Fibroblast of mammary gland (primary cell): ENCODE measurements at regions not wholly inside any gene's neighbourhood (a gene's known extent, or its start where the extent isn't known, plus 50 kb on each side); places are given as distances from the start of the nearest gene placed in this dataset.

ENCODE experiments used
- DNase-seq: peaks from one replicate; pipeline ENCODE4 v3.0.0-alpha.2; 2010; ENCODE audit warnings: low read depth
- H3K4me3 ChIP-seq: 2 replicates; pipeline ENCODE4 v1.5.1; 2011; ENCODE audit warnings: low read depth, mild to moderate bottlenecking, low read length, moderate library complexity; ENCODE audit not compliant: control insufficient read depth
- TF ChIP-seq, protein P1 (sequence below): conservative IDR thresholded peaks from 2 replicates; pipeline ENCODE4 v1.5.1; 2011; ENCODE audit warnings: low read depth, low read length, inconsistent platforms; ENCODE audit not compliant: control insufficient read depth, insufficient read depth

DNA sequence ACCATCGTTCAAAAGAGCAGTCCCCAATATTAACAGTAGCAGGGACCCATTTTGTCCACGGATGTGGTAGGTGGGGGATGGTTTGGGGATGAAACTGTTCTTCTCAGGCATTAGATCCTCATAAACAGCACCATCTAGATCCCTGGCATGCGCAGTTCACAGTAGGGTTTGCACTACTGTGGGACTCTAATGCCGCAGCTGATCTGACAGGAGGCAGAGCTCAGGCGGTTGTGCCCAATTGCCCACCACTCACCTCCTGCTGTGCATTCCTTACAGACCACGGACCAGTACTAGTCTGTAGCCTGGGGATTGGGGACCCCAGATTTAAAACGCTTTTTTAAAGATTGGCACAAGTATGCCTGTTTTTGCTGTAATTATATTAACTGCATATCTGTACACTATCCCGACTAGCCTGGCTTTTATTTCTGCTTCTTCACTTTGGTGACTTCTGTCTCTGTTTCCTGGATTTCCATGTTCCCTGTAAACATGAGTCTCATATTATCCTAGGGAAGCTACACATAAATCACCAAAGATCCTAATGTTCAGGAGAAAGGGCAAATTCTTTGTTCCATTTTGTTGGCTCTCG is 163.3 kb upstream of the AKR1E2 start:
- TF ChIP-seq, protein P1, sequence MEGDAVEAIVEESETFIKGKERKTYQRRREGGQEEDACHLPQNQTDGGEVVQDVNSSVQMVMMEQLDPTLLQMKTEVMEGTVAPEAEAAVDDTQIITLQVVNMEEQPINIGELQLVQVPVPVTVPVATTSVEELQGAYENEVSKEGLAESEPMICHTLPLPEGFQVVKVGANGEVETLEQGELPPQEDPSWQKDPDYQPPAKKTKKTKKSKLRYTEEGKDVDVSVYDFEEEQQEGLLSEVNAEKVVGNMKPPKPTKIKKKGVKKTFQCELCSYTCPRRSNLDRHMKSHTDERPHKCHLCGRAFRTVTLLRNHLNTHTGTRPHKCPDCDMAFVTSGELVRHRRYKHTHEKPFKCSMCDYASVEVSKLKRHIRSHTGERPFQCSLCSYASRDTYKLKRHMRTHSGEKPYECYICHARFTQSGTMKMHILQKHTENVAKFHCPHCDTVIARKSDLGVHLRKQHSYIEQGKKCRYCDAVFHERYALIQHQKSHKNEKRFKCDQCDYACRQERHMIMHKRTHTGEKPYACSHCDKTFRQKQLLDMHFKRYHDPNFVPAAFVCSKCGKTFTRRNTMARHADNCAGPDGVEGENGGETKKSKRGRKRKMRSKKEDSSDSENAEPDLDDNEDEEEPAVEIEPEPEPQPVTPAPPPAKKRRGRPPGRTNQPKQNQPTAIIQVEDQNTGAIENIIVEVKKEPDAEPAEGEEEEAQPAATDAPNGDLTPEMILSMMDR = no peak
- peak; percentile 59 for DNase-seq
- H3K4me3 ChIP-seq = no peak overlapping the region

- DNase-seq = peak; percentile 75
- TF ChIP-seq, protein P1 = no peak
- no peak overlapping the region for H3K4me3 ChIP-seq
Measured at GRCh38 chr10:4661511-4662255, 164.3 kb upstream of the AKR1E2 start.

DNA sequence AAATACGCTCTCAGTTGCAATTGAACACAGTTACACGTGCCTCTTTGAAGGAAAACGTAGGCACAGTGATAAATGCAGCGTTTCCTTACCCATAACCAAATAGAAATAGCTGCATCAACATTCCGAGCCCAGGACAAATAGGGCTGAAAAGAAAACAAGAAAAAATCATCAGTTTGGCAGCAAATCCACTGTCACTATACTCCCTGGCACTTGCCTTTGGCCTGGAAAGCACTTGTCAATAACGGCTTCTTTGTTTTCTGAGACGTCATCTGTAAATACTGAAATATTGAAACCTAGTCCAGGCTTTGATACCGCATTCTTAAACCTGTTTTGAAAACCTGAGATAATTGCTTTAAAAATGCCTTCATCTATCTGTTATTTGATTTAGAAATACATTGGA is 167.2 kb upstream of the AKR1E2 start:
- no peak overlapping the region for H3K4me3 ChIP-seq
- TF ChIP-seq, protein P1 = no peak
- DNase-seq = no peak

DNA sequence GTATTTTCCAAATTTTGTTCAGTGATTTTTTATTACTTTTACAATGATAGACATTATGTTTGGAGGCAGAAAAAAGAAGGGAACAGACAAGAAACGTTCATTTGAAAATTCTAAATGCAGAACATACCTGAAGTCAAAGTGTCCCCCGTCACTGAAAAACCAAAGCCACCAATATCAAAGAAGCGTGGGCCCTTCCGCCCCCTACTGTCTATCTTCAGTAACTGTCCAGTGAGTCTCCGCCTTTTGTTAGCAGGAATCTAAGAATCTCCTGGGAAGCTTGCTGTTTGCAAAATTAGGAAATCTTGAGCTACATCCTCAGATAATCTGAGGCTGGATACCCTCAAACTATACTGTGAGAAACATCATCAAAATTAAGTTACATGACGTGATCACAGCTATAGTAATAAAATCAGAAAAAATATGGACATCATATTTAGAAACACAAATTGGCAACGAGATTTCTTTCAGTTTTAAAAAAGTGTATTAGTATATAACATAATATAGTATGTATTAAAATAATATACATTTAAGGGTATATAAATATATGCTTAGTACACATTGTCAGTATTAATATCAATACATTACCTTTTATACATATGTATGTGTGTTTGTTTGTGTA is 169.3 kb upstream of the AKR1E2 start:
- peak; percentile 86 for DNase-seq

GRCh38 chr10:4655879-4656278 is 170.1 kb upstream of the AKR1E2 start:
- no peak overlapping the region for H3K4me3 ChIP-seq
- no peak for DNase-seq
- TF ChIP-seq, protein P1 = no peak

More for the DNA sequence above, 169.3 kb upstream of the AKR1E2 start:
- H3K4me3 ChIP-seq = no peak overlapping the region
- TF ChIP-seq, protein P1 = peak; percentile 92

- DNase-seq = no peak
- no peak overlapping the region for H3K4me3 ChIP-seq
- TF ChIP-seq, protein P1 = no peak
Measured at GRCh38 chr10:4655406-4655805, 170.6 kb upstream of the AKR1E2 start.
